CD14-positive monocyte (primary cell): ENCODE measurements at regions not wholly inside any gene's neighbourhood (a gene's known extent, or its start where the extent isn't known, plus 50 kb on each side); places are given as distances from the start of the nearest gene placed in this dataset.

Experiments
- DNase-seq, 3 donors: peaks; one replicate each; pipeline ENCODE4 v3.0.0-alpha.2; 2011 to 2022
- H2AFZ ChIP-seq: 2 replicates; pipeline ENCODE4 v1.6.0; 2012; ENCODE audit warnings: mild to moderate bottlenecking, low read depth, low read length, inconsistent platforms; ENCODE audit not compliant: insufficient read depth, poor library complexity, severe bottlenecking
- H3K27ac ChIP-seq, 2 donors: 1 replicate in 1 of 2; 2 replicates in 1 of 2; pipeline ENCODE4 v1.5.1; 2012 to 2013; ENCODE audit warnings: low read length in 2 of 2, control low read depth in 1 of 2, inconsistent platforms in 1 of 2, low read depth in 1 of 2, mild to moderate bottlenecking in 1 of 2
- H3K27me3 ChIP-seq, 2 donors: one replicate each; pipeline versions ENCODE4 v1.6.0 to v1.6.1; 2011 to 2013; ENCODE audit warnings: low read length in 2 of 2; ENCODE audit not compliant: control insufficient read depth in 2 of 2, insufficient read depth in 2 of 2
- H3K36me3 ChIP-seq, 2 donors: replicated peaks in 1 of 2; 1 replicate in 1 of 2; 2 replicates in 1 of 2; pipeline versions ENCODE4 v1.5.1 to v1.6.1; 2012 to 2013; ENCODE audit warnings: low read length in 2 of 2, control low read depth in 1 of 2, inconsistent platforms in 1 of 2, mild to moderate bottlenecking in 1 of 2; ENCODE audit not compliant: insufficient read depth in 2 of 2, control insufficient read depth in 1 of 2
- H3K4me1 ChIP-seq, 2 donors: 1 replicate in 1 of 2; 2 replicates in 1 of 2; pipeline versions ENCODE4 v1.5.1 to v1.6.1; 2012 to 2013; ENCODE audit warnings: low read length in 2 of 2, control low read depth in 1 of 2, inconsistent platforms in 1 of 2, mild to moderate bottlenecking in 1 of 2, moderate library complexity in 1 of 2; ENCODE audit not compliant: insufficient read depth in 2 of 2, control insufficient read depth in 1 of 2
- H3K4me2 ChIP-seq: replicated peaks from 2 replicates; pipeline ENCODE3; 2012; ENCODE audit warnings: low read length, moderate library complexity, mild to moderate bottlenecking; ENCODE audit not compliant: poor library complexity, severe bottlenecking; ENCODE audit errors: extremely low read depth
- H3K4me3 ChIP-seq, 3 experiments: fragments of 200-600 bp in 1 of 3; sonication (generic) in 1 of 3; replicated peaks in 1 of 3; 1 replicate in 2 of 3; 2 replicates in 1 of 3; pipeline ENCODE4 v1.5.1; 2011 to 2013; ENCODE audit warnings: low read length in 3 of 3, mild to moderate bottlenecking in 3 of 3, control low read depth in 2 of 3, low read depth in 2 of 3, inconsistent platforms in 1 of 3, moderate library complexity in 1 of 3
- H3K79me2 ChIP-seq: 2 replicates; pipeline ENCODE4 v1.6.0; 2012; ENCODE audit warnings: mild to moderate bottlenecking, control low read depth, inconsistent platforms, low read length, moderate library complexity; ENCODE audit not compliant: insufficient read depth
- H3K9ac ChIP-seq: 2 replicates; pipeline ENCODE4 v1.6.0; 2017; ENCODE audit warnings: low read length, mild to moderate bottlenecking; ENCODE audit not compliant: insufficient read depth, poor library complexity, severe bottlenecking
- H3K9me3 ChIP-seq, 2 donors: replicated peaks in 1 of 2; 1 replicate in 1 of 2; 2 replicates in 1 of 2; pipeline versions ENCODE4 v1.5.1 to v1.6.1; 2012 to 2013; ENCODE audit warnings: low read length in 2 of 2, control low read depth in 1 of 2; ENCODE audit not compliant: control insufficient read depth in 1 of 2, insufficient read depth in 1 of 2
- H4K20me1 ChIP-seq: 2 replicates; pipeline ENCODE4 v1.6.0; 2012; ENCODE audit warnings: mild to moderate bottlenecking, low read length, control low read depth, moderate library complexity; ENCODE audit not compliant: insufficient read depth
- H3K27ac Mint-ChIP-seq, 7 donors: one replicate each; pipeline ENCODE4 v1.8.0; 2020; ENCODE audit warnings: mild to moderate bottlenecking in 7 of 7, mixed read lengths in 7 of 7, moderate library complexity in 6 of 7, inconsistent platforms in 2 of 7
- H3K27me3 Mint-ChIP-seq, 3 donors: one replicate each; pipeline ENCODE4 v1.8.0; 2021 to 2022; ENCODE audit warnings: low read depth in 3 of 3, mild to moderate bottlenecking in 3 of 3, mixed read lengths in 3 of 3, moderate library complexity in 3 of 3, inconsistent platforms in 1 of 3
- H3K36me3 Mint-ChIP-seq, 2 donors: one replicate each; pipeline ENCODE4 v1.8.0; 2020; ENCODE audit warnings: mixed read lengths in 2 of 2, inconsistent platforms in 1 of 2, mild to moderate bottlenecking in 1 of 2
- H3K4me1 Mint-ChIP-seq: one replicate; pipeline ENCODE4 v1.8.0; 2020; ENCODE audit warnings: mild to moderate bottlenecking, mixed read lengths
- H3K4me3 Mint-ChIP-seq, 2 donors: one replicate each; pipeline ENCODE4 v1.8.0; 2020; ENCODE audit warnings: mild to moderate bottlenecking in 2 of 2, mixed read lengths in 2 of 2, moderate library complexity in 1 of 2
- H3K9me3 Mint-ChIP-seq, 7 donors: one replicate each; pipeline ENCODE4 v1.8.0; 2020 to 2022; ENCODE audit warnings: mixed read lengths in 7 of 7, mild to moderate bottlenecking in 6 of 7, moderate library complexity in 6 of 7, inconsistent platforms in 2 of 7
- CTCF ChIP-seq: fragments of 200-600 bp; IDR thresholded peaks from one replicate; pipeline ENCODE4 v1.8.0; 2022; ENCODE audit warnings: antibody characterized with exemption, mild to moderate bottlenecking
- WGBS: methylation state at CpG from one replicate; pipeline ENCODE4 v1.1.5; 2013; ENCODE audit warnings: missing lambda C conversion rate; ENCODE audit not compliant: insufficient coverage; 5-methylcytosine and 5-hydroxymethylcytosine counted together
- intact Hi-C, 2 donors: fragments of 100-400 bp; cut with micrococcal nuclease; formaldehyde crosslinking; loops; one replicate each; pipeline versions ENCODE4 v1.15.0 to v1.15.1; 2023

- intact Hi-C loops: no loop called here
- Histone ChIP-seq H3K4me2 (no peak overlapping the region), H3K4me3 (no peak overlapping the region), H3K27ac (no peak overlapping the region), H3K36me3 (no peaks in the 10 kb centered on the region), H3K27me3 (no peaks in the 10 kb centered on the region), H3K9ac (no peak overlapping the region), H3K4me1 (no peaks in the 10 kb centered on the region), H4K20me1 (no peaks in the 10 kb centered on the region), H3K79me2 (no peaks in the 10 kb centered on the region), H3K9me3 (no peaks in the 10 kb centered on the region), H2AFZ (no peak overlapping the region)
- Mint-ChIP-seq H3K27me3 (peaks cover 0 to 2% (median 1%) of the 10 kb centered on the region in 3 donors), H3K4me3 (no peak overlapping the region), H3K27ac (no peak overlapping the region), H3K36me3 (no peaks in the 10 kb centered on the region), H3K4me1 (no peaks in the 10 kb centered on the region), H3K9me3 (peaks cover 0 to 4% (median 0%) of the 10 kb centered on the region in 7 donors)
- WGBS: no CpG with 5 or more reads among the region's 1 CpG
- DNase-seq: no peak
- TF ChIP-seq CTCF: no peak
These were observed 382.0 kb upstream of the STEAP1 start for GRCh38 chr7:89772276-89772675.

GRCh38 chr7:89773611-89774010, 380.7 kb upstream of the STEAP1 start:
- no peak overlapping the region for H3K27ac Mint-ChIP-seq
- WGBS: 93% methylated on average over 2 of the region's 2 CpGs
- H3K36me3 ChIP-seq: no peaks in the 10 kb centered on the region
- no peaks in the 10 kb centered on the region for H3K27me3 ChIP-seq
- H2AFZ ChIP-seq: no peak overlapping the region
- H3K9me3 Mint-ChIP-seq: peaks cover 0 to under 1% (median 0%) of the 10 kb centered on the region in 7 donors
- H3K9ac ChIP-seq: no peak overlapping the region
- no peak for TF ChIP-seq CTCF
- no peak for DNase-seq
- no peaks in the 10 kb centered on the region for H3K36me3 Mint-ChIP-seq
- H3K27ac ChIP-seq: no peak overlapping the region
- H3K79me2 ChIP-seq: no peaks in the 10 kb centered on the region
- no peak overlapping the region for H3K4me2 ChIP-seq
- H3K27me3 Mint-ChIP-seq: peaks cover 0 to 1% (median 0%) of the 10 kb centered on the region in 3 donors
- H3K4me3 Mint-ChIP-seq: no peak overlapping the region
- no peaks in the 10 kb centered on the region for H3K9me3 ChIP-seq
- H3K4me1 ChIP-seq: no peaks in the 10 kb centered on the region
- no peak overlapping the region for H3K4me3 ChIP-seq
- no peaks in the 10 kb centered on the region for H4K20me1 ChIP-seq
- no peaks in the 10 kb centered on the region for H3K4me1 Mint-ChIP-seq
- intact Hi-C loops: no loop called here
